Muscle of back (tissue), 3 donors: ENCODE measurements at regions not wholly inside any gene's neighbourhood (a gene's known extent, or its start where the extent isn't known, plus 50 kb on each side); places are given as distances from the start of the nearest gene placed in this dataset.
"Not testable (repeated sequence)": the region's sequence is repeated elsewhere in the genome, so short reads cannot be mapped to it uniquely, and the experiment has no call there.

Experiments
- DNase-seq, 3 donors: peaks; one replicate each; pipeline versions ENCODE4 v3.0.0 to v3.0.0-alpha.2; 2013

GRCh38 chr11:129698212-129698611 lies 117.4 kb upstream of the TMEM45B start:
- no peak for DNase-seq

- no peak for DNase-seq
Observed at GRCh38 chr11:129699711-129700304, 115.8 kb upstream of the TMEM45B start.

- DNase-seq = no peak
Observed at GRCh38 chr11:129700701-129701100, 114.9 kb upstream of the TMEM45B start.

- no peak for DNase-seq
Observed at GRCh38 chr11:129701706-129702105, 113.9 kb upstream of the TMEM45B start.

GRCh38 chr11:129702410-129703398 lies 112.9 kb upstream of the TMEM45B start:
- DNase-seq = no peak

GRCh38 chr11:129703846-129704245 lies 111.8 kb upstream of the TMEM45B start:
- DNase-seq = peak in 2 of 3 donors; percentile 34 to 76

- no peak for DNase-seq
Observed at GRCh38 chr11:129704831-129705230, 110.8 kb upstream of the TMEM45B start.

- no peak for DNase-seq
Observed at GRCh38 chr11:129705341-129705740, 110.3 kb upstream of the TMEM45B start.

- DNase-seq = no peak
Observed at GRCh38 chr11:129705933-129706332, 109.7 kb upstream of the TMEM45B start.

- no peak for DNase-seq
Observed at GRCh38 chr11:129709801-129710398, 105.7 kb upstream of the TMEM45B start.

GRCh38 chr11:129710423-129710822 lies 105.2 kb upstream of the TMEM45B start:
- no peak for DNase-seq

- DNase-seq = no peak
Observed at GRCh38 chr11:129711760-129712159, 103.9 kb upstream of the TMEM45B start.

- DNase-seq = not testable (repeated sequence)
Observed at GRCh38 chr11:129712486-129713240, 103.0 kb upstream of the TMEM45B start.

GRCh38 chr11:129719037-129719436 lies 96.6 kb upstream of the TMEM45B start:
- DNase-seq = no peak

- DNase-seq = no peak
Observed at GRCh38 chr11:129720156-129720555, 95.5 kb upstream of the TMEM45B start.

GRCh38 chr11:129720994-129721393 lies 94.7 kb upstream of the TMEM45B start:
- DNase-seq = no peak

- DNase-seq = no peak
Observed at GRCh38 chr11:129721685-129722084, 94.0 kb upstream of the TMEM45B start.

GRCh38 chr11:129722529-129722928 lies 93.1 kb upstream of the TMEM45B start:
- no peak for DNase-seq

- DNase-seq = no peak
Observed at GRCh38 chr11:129723146-129723760, 92.4 kb upstream of the TMEM45B start.

GRCh38 chr11:129723761-129724162 lies 91.9 kb upstream of the TMEM45B start:
- DNase-seq = peak in 1 of 3 donors; percentile 2

- no peak for DNase-seq
Observed at GRCh38 chr11:129724866-129725265, 90.8 kb upstream of the TMEM45B start.
